Neural progenitor cell (in vitro differentiated cells): ENCODE measurements at regions not wholly inside any gene's neighbourhood (a gene's known extent, or its start where the extent isn't known, plus 50 kb on each side); places are given as distances from the start of the nearest gene placed in this dataset.

ENCODE experiments used
- CTCF ChIP-seq: fragments of 200-600 bp; sonication (generic); IDR thresholded peaks from 2 replicates; pipeline ENCODE4 v1.5.1; 2017; ENCODE audit warnings: antibody characterized with exemption, mild to moderate bottlenecking
- EZH2 ChIP-seq: fragments of 200-600 bp; sonication (generic); IDR thresholded peaks from 2 replicates; pipeline ENCODE4 v1.6.1; 2017; ENCODE audit warnings: antibody characterized with exemption, mild to moderate bottlenecking, moderate library complexity
- EZH2phosphoT487 ChIP-seq: fragments of 200-600 bp; sonication (generic); IDR thresholded peaks from 2 replicates; pipeline ENCODE4 v1.6.1; 2017; ENCODE audit warnings: antibody characterized with exemption

- TF ChIP-seq CTCF (no peak), EZH2phosphoT487 (no peak), EZH2 (no peak)
Measured at GRCh38 chr2:183684686-183685085, 560.4 kb downstream of the NUP35 start.
